DMS153 treated with DMSO at 0.1 percent for 48 hours (cell line): ENCODE measurements at regions not wholly inside any gene's neighbourhood (a gene's known extent, or its start where the extent isn't known, plus 50 kb on each side); places are given as distances from the start of the nearest gene placed in this dataset.
A peak's percentile ranks its signal among the peaks of the same experiment; 100 is the strongest.

ENCODE experiments used
- DNase-seq: peaks from one replicate; lab custom pipeline; 2025; ENCODE audit not compliant: unreplicated experiment; lab: John Stamatoyannopoulos, UW

GRCh38 chr2:146852661-146853060 is 992.2 kb upstream of the ACVR2A start:
- no peak for DNase-seq

GRCh38 chr2:146850746-146851145 is 994.1 kb upstream of the ACVR2A start:
- no peak for DNase-seq

GRCh38 chr2:146847846-146848245 is 997.0 kb upstream of the ACVR2A start:
- no peak for DNase-seq

- no peak for DNase-seq
These were observed 1000.4 kb upstream of the ACVR2A start for GRCh38 chr2:146844226-146844990.

GRCh38 chr2:146837857-146838256 is 1007.0 kb upstream of the ACVR2A start:
- peak; percentile 65 for DNase-seq

- DNase-seq, result no peak
These were observed 1018.4 kb upstream of the ACVR2A start for GRCh38 chr2:146826388-146826787.

GRCh38 chr2:146821836-146822316 is 1023.0 kb upstream of the ACVR2A start:
- no peak for DNase-seq

GRCh38 chr2:146820672-146821071 is 1024.2 kb upstream of the ACVR2A start:
- no peak for DNase-seq

GRCh38 chr2:146818122-146818521 is 1026.7 kb upstream of the ACVR2A start:
- no peak for DNase-seq

- no peak for DNase-seq
These were observed 1027.2 kb upstream of the ACVR2A start for GRCh38 chr2:146817613-146818012.

GRCh38 chr2:146814971-146815370 is 1029.9 kb upstream of the ACVR2A start:
- no peak for DNase-seq

GRCh38 chr2:146807568-146808168 is 1037.2 kb upstream of the ACVR2A start:
- DNase-seq, result no peak

GRCh38 chr2:146806364-146807005 is 1038.3 kb upstream of the ACVR2A start:
- no peak for DNase-seq

GRCh38 chr2:146804288-146804687 is 1040.5 kb upstream of the ACVR2A start:
- DNase-seq, result no peak

GRCh38 chr2:146801886-146802285 is 1042.9 kb upstream of the ACVR2A start:
- DNase-seq, result no peak

- DNase-seq, result no peak
These were observed 1058.4 kb upstream of the ACVR2A start for GRCh38 chr2:146786396-146786795.

- DNase-seq, result no peak
These were observed 1059.7 kb upstream of the ACVR2A start for GRCh38 chr2:146785101-146785500.

GRCh38 chr2:146784602-146785001 is 1060.2 kb upstream of the ACVR2A start:
- DNase-seq, result no peak

GRCh38 chr2:146777181-146777580 is 1067.6 kb upstream of the ACVR2A start:
- no peak for DNase-seq

GRCh38 chr2:146776596-146776995 is 1068.2 kb upstream of the ACVR2A start:
- DNase-seq, result no peak

GRCh38 chr2:146771531-146771930 is 1073.3 kb upstream of the ACVR2A start:
- no peak for DNase-seq

- DNase-seq, result no peak
These were observed 1080.5 kb upstream of the ACVR2A start for GRCh38 chr2:146764301-146764700.
